Activated CD8-positive, alpha-beta memory T cell treated with anti-CD3 and anti-CD28 coated beads, Interleukin-2, amount 50 U/mL, for 1 hour (primary cell): ENCODE measurements at regions not wholly inside any gene's neighbourhood (a gene's known extent, or its start where the extent isn't known, plus 50 kb on each side); places are given as distances from the start of the nearest gene placed in this dataset.
"Not testable (repeated sequence)": the region's sequence is repeated elsewhere in the genome, so short reads cannot be mapped to it uniquely, and the experiment has no call there.

Source experiments
- DNase-seq: peaks from one replicate; pipeline ENCODE4 v3.0.0-alpha.2; 2020; ENCODE audit errors: extremely low read depth

- no peak for DNase-seq
These were observed 532.8 kb downstream of the XYLT1 start for GRCh38 chr16:16938009-16938408.

GRCh38 chr16:16938980-16939379 is 531.8 kb downstream of the XYLT1 start:
- no peak for DNase-seq

GRCh38 chr16:16940351-16940750 is 530.4 kb downstream of the XYLT1 start:
- DNase-seq, result no peak

DNA sequence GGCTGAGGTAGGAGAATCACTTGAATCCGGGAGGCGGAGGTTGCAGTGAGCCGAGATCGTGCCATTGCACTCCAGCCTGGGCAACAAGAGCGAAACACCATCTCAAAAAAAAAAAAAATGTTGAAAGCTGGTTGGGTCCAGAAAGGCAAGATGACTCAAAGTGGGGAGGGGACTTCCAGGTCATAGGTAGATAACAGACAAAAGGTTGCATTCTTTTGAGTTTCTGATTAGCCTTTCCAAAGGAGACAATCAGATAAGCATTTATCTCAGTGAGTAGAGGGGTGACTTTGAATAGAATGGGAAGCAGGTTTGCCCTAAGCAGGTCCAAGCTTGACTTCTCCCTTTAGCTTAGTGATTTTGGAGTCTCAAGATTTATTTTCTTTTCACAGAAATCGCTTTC is 527.9 kb downstream of the XYLT1 start:
- not testable (repeated sequence) for DNase-seq

DNA sequence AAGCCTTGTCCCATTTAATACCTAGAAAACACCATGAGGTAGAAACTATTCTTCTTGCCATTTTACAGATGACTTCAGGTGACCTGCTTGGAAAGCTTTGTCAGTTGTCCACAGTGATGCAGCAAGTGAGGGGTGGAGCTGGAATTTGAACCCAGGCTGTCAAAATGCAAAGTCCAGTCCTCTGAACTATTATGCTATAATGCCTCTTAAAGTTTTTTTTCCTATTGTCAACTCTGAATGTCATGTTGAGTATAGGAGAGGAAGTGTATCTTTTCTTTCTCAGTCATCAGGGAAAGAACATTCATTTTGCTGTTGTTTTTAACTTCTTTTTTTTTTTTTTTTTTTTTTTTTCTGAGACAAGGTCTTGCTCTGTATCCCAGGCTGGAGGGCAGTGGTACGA is 525.6 kb downstream of the XYLT1 start:
- DNase-seq, result no peak

GRCh38 chr16:16956376-16956775 is 514.4 kb downstream of the XYLT1 start:
- no peak for DNase-seq

DNA sequence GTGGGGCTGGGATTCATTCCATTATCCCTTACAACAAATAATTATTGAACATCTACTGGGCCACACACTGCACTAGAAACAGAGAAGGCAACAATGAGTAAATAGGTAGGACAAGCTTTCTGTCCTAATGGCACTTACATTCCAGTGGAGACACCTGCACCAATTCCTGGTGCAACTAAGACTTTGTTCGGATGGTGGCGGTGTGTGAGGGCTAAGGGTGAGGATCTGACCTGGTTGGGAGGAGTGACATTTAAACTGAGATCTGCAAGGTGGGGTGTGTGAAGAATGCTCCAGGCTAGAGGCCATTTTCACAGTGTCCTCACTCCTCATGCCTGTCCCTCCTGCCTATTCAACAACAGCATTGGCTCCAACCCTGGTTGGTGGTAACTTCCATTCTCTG is 510.0 kb downstream of the XYLT1 start:
- no peak for DNase-seq

- DNase-seq, result no peak
These were observed 504.3 kb downstream of the XYLT1 start for GRCh38 chr16:16966439-16966838.

GRCh38 chr16:16971042-16971441 is 499.7 kb downstream of the XYLT1 start:
- no peak for DNase-seq

GRCh38 chr16:16972831-16973230 is 497.9 kb downstream of the XYLT1 start:
- DNase-seq, result no peak

- no peak for DNase-seq
These were observed 496.8 kb downstream of the XYLT1 start for GRCh38 chr16:16973707-16974591.

- no peak for DNase-seq
These were observed 488.1 kb downstream of the XYLT1 start for GRCh38 chr16:16982614-16983013.

DNA sequence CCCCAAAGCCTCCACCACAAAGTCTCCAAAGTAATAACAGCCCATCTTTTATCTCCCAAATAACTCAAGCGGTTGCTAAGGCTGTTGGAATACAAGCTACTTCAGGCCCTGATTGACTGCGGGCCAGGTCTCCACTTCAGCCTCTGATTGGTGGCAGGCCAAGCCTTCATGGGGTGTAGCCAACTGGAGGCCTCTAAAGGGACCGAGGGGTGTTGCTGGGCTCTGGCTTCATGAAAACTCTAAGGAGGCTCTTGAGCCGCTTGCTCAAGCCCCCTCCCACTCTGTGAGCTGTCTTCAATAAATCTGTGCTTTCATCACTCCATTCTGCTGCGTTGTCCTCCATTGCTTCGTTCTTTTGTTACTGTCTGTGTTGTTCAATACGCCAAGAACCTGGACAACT is 487.2 kb downstream of the XYLT1 start:
- DNase-seq, result no peak

DNA sequence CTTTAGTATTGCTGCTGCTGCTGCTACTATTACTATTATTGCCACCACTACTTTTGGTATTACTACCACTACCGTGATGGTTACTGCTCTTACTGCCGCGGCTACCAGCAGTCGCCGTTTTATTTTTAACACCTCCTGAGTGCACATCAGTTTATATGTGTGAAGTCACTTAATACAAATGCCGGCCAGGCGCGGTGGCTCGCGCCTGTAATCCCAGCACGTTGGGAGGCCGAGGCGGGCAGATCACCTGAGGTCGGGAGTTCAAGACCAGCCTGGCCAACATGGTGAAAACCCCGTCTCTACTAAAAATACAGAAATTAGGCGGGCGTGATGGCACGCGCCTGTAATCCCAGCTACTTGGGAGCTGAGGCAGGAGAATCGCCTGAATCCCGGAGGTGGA is 486.7 kb downstream of the XYLT1 start:
- not testable (repeated sequence) for DNase-seq

DNA sequence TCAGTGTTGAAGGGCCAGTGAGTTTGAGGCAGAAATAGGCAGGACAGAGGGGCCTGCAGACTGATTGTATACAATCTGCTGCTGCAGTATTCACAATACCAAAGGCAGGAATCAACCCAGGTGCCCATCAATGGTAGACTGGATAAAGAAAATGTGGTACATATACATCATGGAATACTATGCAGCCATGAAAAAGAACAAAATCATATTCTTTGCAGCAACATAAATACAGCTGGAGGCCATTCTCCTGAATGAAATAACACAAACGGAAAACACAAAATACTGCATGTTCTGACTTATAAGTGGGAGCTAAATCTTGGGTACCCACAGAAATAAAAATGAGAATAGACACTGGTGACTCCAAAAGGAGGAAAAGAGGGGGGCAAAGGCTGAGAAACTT is 485.1 kb downstream of the XYLT1 start:
- no peak for DNase-seq

- DNase-seq, result no peak
These were observed 481.8 kb downstream of the XYLT1 start for GRCh38 chr16:16988963-16989362.

- DNase-seq, result no peak
These were observed 481.4 kb downstream of the XYLT1 start for GRCh38 chr16:16989368-16989767.

GRCh38 chr16:16991711-16992110 is 479.0 kb downstream of the XYLT1 start:
- no peak for DNase-seq

DNA sequence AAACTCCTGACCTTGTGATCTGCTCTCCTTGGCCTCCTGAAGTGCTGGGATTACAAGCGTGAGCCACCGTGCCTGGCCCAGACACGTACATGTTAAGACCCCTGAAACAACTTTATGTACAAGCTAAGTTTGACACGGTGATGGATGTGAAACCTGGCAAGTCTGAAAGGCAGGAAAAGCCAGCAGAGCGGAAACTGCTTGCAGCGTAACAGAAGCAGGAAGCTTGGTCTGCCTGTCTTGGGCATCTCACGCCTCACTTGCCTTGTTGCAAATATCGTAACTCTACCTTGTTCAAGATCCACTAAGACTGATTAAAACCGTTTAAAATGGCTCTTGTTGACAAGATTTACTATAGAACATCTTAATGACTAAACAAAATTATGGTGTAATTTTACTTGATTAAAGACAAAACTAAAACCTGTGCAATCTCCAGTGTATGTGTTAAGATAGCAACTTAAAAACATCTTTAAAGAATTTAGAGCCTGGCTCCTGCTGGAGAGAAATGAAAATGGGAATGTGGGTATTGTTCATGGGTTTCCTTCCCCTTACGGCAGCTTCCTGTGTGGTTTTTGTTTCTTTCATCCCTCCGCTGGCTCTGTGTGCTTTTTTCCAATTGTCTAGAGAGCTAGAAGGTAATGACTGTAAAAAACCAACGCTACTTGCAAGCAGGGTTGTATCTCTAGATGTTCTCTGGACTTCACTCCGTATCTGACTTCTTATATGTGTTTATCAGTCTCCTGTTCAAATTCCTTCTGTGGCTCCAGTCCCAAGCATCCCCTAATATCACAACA is 477.6 kb downstream of the XYLT1 start:
- no peak for DNase-seq

DNA sequence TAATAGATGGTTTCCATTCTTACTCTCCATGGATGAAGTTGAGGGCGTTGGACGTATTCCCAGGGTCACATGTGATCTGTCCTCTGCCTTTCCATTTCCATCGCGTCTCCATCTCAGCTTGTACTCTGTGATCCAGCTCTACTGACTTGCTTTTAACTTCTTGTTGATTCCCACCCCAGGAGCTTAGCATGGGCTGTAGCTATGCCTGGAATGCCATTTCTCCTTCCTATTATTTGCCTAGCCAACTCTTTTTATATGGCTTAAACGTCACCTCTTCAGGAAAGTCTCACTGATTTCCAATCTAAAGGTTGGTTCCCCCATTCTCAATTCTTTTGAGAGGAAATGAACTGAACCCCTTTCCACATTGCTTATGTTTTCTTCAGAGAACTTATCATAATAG is 475.9 kb downstream of the XYLT1 start:
- no peak for DNase-seq

- no peak for DNase-seq
These were observed 473.9 kb downstream of the XYLT1 start for GRCh38 chr16:16996827-16997226.

DNA sequence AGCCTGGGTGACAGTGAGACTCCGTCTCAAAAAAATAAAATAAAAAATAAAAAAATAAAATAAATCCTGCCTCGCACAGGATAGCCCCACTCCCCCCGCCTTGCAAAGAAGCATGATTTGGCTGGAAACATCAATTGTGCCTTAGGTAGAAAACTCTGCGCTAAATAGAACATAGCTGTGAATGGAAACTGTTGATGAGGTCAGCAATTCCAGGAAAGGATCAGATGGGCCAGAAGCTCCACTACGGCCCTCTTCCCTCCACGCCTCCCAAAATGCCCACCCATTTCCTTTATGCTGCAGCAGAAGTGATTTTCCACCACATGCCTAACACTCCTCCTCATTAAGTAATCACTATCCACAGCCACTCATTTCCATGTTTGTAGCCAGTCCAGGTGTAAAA is 473.4 kb downstream of the XYLT1 start:
- no peak for DNase-seq

- DNase-seq, result no peak
These were observed 469.3 kb downstream of the XYLT1 start for GRCh38 chr16:17001471-17001870.
